ENCODE measurements at regions not wholly inside any gene's neighbourhood (a gene's known extent, or its start where the extent isn't known, plus 50 kb on each side); places are given as distances from the start of the nearest gene placed in this dataset.
"Not testable (repeated sequence)": the region's sequence is repeated elsewhere in the genome, so short reads cannot be mapped to it uniquely, and the experiment has no call there.

- DNase-seq, result not testable (repeated sequence)
Measured at GRCh38 chr2:66094689-66095088, 340.2 kb upstream of the MEIS1 start.

- no peak for DNase-seq
Measured at GRCh38 chr2:66093371-66093770, 341.6 kb upstream of the MEIS1 start.

DNA sequence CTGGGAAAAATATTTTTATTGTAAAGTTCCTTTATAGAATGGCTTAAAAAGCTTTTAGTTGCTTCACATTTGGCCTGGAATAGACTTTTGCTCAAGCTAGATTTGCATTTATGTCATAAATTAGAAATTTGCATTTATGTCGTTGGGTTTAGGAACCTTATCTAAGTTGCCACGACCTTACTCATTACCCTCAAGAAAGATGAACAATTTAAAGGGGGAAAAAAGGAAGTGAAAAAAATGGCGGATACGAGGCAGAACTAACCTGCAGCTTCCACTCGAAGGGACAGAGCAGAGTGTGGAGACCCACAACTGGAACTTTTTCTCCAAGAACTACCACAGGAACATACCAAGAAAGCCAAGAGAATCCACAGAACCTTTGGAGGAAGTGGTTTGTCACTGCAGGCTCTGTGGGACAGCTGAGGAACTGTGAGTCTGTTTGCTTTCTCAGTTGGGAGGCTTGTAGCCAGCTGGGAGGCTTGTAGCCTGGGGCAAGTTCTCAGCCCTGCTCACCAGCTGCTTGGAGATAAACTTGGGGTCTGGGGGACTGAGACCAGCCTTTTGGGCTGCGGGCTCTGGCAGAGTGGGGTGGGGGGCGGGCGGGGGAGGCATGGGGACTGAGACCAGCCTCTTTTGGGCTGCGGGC is 349.9 kb upstream of the MEIS1 start:
- no peak for DNase-seq

DNA sequence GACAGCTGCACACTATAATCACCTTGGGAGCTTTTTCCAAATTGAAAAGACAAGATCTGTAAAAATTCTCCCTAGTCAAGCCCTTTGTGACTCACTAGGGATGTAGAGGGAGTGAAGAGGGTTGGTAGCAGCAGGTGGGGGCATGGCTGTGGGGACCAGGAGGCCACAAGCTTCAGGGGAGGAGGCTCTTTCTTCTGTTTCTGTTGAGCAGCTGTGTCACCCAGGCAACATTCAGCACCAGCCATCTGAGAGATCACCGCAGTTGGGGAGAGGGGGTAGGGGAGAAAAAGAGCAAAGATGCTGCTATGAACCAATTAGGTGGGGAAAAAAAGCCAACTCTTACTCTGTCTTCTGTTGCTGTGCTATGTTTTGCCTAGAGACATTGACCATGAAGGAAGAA is 352.3 kb upstream of the MEIS1 start:
- no peak for DNase-seq

GRCh38 chr2:66080127-66080526 is 354.8 kb upstream of the MEIS1 start:
- no peak for DNase-seq

DNA sequence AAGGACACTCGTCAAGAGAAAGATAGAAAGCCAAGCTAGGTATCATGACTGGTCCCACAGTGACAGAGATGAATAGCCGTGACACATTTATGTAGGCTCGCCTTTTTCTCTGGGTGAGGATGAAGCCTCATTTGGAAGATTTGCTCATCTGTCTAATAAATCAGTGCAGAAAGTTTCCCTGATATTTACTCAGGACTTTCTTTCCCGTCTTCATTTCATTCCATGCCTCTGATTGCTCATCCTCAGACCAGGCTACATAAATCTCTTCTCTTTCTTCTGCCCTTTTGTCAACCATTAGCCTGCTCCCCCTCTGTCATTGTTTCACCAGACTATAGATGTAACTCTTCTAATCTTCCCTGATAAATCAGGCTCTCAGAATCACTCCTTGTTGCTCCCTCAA is 361.8 kb upstream of the MEIS1 start:
- DNase-seq, result no peak

DNA sequence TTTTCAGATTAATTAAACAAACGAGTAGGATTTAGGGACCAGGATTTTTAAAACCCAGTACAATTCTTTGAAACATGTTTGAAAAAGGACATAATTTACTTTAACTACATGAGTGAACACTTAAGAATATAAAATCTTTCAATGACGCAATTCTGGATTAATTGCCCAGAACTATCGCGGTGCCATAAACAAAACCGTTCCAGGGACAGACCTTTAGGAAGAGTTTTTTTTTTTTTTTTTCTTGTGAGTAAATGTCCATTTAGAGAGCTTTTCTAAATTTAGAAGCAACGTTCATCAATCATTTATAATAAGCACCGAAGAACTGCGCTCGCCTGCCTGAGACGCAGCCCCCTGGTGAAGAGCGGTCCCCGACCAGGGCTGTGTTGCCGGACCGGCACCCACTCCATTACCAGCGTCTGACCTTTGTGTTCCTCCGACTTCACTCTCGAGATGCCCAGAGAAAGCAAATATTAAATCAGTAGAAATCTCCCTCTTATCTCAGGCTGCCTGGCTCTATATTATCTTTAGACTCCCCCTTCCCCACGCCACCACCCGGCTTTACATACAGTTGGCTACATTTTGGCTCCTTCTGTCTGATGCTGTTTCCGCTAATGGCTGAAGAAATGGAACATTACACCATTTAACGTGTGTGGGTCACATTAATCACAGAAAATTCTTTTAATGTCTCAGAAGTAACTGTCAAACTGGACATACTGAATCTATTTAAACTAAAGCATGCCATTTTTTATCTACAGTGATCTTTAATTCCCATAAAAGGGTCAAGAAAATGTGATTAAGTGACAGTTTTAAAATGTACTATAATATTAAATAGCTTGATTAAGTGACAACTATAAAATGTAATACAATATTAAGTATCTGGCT is 364.0 kb upstream of the MEIS1 start:
- no peak for DNase-seq

GRCh38 chr2:66069937-66070720 is 364.8 kb upstream of the MEIS1 start:
- DNase-seq, result no peak

DNA sequence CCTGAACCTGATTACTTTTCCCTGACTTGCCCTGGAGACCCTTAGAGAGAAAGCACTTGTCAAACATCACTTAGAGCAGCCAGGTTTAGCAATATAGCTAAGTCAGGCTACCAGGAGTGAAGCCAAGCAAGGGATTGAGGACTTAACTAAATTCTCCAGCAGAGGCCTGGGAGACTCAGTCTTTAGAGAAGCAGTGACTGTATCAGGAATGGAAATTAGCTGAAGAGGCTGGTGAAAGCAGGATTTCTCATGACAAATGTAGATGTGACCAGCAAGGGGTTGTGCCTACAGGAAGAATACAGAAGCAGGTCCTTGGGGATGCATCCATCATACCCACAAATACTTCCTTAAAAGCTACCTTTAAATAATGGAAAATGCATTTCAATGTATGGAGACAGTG is 368.9 kb upstream of the MEIS1 start:
- DNase-seq, result no peak

GRCh38 chr2:66059332-66059731 is 375.6 kb upstream of the MEIS1 start:
- no peak for DNase-seq

DNA sequence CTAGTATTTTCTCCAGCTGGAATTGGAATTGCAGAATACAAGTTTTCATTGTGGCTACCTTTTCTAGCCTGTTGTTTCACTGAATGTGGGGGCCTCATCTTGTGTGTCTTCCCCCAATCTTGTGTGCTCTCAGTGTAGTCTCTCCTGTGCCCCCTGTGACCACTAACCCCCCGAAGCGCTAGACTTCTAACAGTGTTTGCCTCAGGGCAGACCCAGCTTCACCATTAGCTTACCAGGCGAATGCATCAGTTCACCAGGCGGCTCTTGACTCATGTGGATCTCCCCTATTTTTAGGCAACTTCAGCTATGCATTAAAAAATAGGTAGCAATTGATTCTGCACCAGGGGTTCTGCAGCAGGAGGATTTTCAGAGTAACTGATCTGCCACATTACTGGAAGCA is 376.2 kb upstream of the MEIS1 start:
- no peak for DNase-seq

GRCh38 chr2:66057844-66058243 is 377.1 kb upstream of the MEIS1 start:
- no peak for DNase-seq

GRCh38 chr2:66050392-66050791 is 384.5 kb upstream of the MEIS1 start:
- no peak for DNase-seq

GRCh38 chr2:66048667-66049066 is 386.3 kb upstream of the MEIS1 start:
- DNase-seq, result no peak

- DNase-seq, result no peak
Measured at GRCh38 chr2:66041902-66042657, 392.8 kb upstream of the MEIS1 start.

- DNase-seq, result no peak
Measured at GRCh38 chr2:66036948-66037347, 398.0 kb upstream of the MEIS1 start.

- no peak for DNase-seq
Measured at GRCh38 chr2:66034467-66034866, 400.5 kb upstream of the MEIS1 start.

- DNase-seq, result no peak
Measured at GRCh38 chr2:66032226-66032775, 402.6 kb upstream of the MEIS1 start.

DNA sequence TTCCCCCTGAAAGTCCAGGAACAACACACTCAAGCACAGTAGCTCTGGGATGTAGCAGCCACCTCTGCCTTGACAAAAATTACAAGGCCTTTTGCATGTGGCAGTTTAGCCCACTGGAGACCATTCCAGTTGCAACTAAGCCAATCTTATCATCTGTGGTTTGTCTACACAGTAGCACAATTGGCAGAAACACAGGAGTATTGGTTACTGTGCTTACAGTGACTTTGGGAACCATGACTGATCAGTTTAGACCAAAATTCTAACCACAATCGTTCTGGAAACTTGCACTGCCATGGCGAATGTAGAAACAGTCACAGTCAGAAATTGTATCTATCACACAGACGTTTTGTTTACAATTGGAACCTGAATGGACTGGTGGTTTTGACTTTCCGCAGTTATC is 403.7 kb upstream of the MEIS1 start:
- DNase-seq, result no peak

DNA sequence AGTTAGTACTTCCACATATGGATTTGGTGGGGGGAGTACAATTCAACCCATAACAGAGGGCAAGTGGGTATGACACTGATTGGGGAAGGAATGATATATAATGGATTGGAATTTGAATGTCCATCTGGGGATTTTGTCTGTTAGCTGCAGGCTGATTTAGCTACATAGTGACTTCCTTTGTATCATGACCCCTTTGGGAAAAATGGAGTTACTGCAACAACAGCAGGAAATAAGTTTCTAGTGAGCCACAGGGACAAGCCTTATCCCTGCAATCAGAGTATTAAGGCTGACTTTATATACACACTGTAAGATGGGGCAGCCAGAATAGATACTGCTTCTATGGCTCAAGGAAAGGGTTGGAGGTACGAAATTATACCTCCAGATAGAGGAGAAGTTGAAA is 404.4 kb upstream of the MEIS1 start:
- peak; percentile 16 for DNase-seq

DNA sequence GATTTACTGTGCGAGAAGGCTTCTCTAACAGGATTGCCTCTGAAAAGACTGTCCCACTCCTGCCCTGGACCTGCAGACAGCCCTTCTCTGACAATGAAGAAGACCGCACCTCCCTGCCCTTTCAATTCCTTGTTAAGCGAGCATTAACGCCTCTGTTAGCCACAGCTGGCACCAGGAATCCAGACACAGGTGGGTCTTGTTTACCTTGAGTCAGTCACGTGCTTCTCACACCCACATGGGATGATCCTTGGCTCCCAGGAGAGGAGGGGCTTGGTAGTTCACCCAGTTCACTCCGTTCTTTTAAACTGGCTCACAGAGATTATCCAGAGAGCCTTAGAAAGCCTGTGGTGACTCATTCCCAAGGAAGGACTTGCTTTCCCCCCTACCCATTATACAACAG is 410.5 kb upstream of the MEIS1 start:
- no peak for DNase-seq

- no peak for DNase-seq
Measured at GRCh38 chr2:66021296-66021695, 413.6 kb upstream of the MEIS1 start.
